HL-60 (cell line): ENCODE measurements at regions not wholly inside any gene's neighbourhood (a gene's known extent, or its start where the extent isn't known, plus 50 kb on each side); places are given as distances from the start of the nearest gene placed in this dataset.

Experiments used
- DNase-seq, 2 experiments: peaks; one replicate each; pipeline ENCODE4 v3.0.0-alpha.2; 2010 to 2020; ENCODE audit warnings: low read depth in 1 of 2, low spot score in 1 of 2
- H3K27ac ChIP-seq: fragments of 250-450 bp; sonication (Bioruptor Pico); replicated peaks from 2 replicates; pipeline ENCODE4 v1.5.1; 2020; ENCODE audit warnings: mild to moderate bottlenecking, moderate library complexity
- H3K27me3 ChIP-seq: fragments of 250-450 bp; sonication (Bioruptor Pico); 2 replicates; pipeline ENCODE4 v1.5.1; 2021; ENCODE audit warnings: mild to moderate bottlenecking, moderate library complexity; ENCODE audit not compliant: insufficient read depth, poor library complexity, severe bottlenecking
- H3K4me3 ChIP-seq: replicated peaks from 2 replicates; pipeline ENCODE4 v1.5.1; 2011; ENCODE audit warnings: mild to moderate bottlenecking, control low read depth, low read length; ENCODE audit not compliant: insufficient read depth
- GABPA ChIP-seq: IDR thresholded peaks from 2 replicates; pipeline ENCODE4 v1.6.1; 2012; ENCODE audit warnings: low read depth
- POLR2AphosphoS5 ChIP-seq: IDR thresholded peaks from 2 replicates; pipeline ENCODE4 v1.6.1; 2012; ENCODE audit warnings: low read depth
- SPI1 ChIP-seq: IDR thresholded peaks from 2 replicates; pipeline ENCODE4 v1.6.1; 2012; ENCODE audit warnings: low read depth, mild to moderate bottlenecking, borderline replicate concordance
- TF ChIP-seq, protein P1 (sequence below): IDR thresholded peaks from 2 replicates; pipeline ENCODE4 v1.6.1; 2012; ENCODE audit warnings: low read depth; ENCODE audit not compliant: insufficient replicate concordance
- TF ChIP-seq, protein P2 (sequence below): IDR thresholded peaks from one replicate; pipeline ENCODE4 v1.5.1; 2011; ENCODE audit warnings: low read length, control low read depth, inconsistent platforms; ENCODE audit not compliant: insufficient read depth

DNA sequence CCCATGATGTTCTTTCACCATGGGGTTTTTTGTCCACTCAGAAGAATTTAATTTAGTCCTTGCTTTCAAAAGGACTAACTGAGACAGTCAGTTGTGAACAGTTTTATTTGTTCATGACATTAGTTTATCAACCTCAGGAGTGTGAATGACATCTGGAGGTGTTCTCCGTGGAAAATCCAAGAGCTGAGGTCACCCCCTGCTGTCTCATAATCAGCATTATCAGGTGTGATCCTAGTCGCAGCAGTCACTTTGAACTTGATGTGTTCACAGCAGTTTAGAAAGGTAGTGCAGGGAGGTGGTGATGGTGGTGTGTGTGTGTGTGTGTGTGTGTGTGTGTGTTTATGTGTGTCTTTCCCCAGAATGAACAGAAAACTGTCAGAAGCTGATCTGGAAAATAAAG is 1760.8 kb upstream of the PCDH10 start:
- TF ChIP-seq POLR2AphosphoS5 (no peak), GABPA (no peak)
- TF ChIP-seq, protein P1, sequence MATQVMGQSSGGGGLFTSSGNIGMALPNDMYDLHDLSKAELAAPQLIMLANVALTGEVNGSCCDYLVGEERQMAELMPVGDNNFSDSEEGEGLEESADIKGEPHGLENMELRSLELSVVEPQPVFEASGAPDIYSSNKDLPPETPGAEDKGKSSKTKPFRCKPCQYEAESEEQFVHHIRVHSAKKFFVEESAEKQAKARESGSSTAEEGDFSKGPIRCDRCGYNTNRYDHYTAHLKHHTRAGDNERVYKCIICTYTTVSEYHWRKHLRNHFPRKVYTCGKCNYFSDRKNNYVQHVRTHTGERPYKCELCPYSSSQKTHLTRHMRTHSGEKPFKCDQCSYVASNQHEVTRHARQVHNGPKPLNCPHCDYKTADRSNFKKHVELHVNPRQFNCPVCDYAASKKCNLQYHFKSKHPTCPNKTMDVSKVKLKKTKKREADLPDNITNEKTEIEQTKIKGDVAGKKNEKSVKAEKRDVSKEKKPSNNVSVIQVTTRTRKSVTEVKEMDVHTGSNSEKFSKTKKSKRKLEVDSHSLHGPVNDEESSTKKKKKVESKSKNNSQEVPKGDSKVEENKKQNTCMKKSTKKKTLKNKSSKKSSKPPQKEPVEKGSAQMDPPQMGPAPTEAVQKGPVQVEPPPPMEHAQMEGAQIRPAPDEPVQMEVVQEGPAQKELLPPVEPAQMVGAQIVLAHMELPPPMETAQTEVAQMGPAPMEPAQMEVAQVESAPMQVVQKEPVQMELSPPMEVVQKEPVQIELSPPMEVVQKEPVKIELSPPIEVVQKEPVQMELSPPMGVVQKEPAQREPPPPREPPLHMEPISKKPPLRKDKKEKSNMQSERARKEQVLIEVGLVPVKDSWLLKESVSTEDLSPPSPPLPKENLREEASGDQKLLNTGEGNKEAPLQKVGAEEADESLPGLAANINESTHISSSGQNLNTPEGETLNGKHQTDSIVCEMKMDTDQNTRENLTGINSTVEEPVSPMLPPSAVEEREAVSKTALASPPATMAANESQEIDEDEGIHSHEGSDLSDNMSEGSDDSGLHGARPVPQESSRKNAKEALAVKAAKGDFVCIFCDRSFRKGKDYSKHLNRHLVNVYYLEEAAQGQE, result no peak
- Histone ChIP-seq H3K4me3 (no peak overlapping the region), H3K27me3 (no peaks in the 10 kb centered on the region), H3K27ac (no peak overlapping the region)
- no peak for DNase-seq

DNA sequence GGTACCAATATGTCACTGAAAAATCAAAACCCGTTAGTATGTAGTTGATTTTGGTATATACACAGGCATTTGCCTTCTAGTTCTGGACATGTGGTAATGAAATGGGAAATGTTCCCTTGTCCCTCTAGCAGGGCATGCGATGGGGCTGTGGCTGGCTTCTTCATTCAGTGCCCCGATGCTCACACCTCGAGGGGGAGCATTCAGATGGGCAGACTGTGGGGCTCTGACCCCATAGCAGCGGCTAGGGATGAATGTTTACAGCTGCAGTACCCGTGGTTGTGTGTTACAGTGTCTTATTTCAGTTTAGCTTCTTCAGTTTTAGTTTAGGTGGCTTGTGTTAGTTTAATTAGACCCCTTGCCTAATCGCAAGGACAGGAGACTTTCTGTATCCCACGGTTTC is 1741.0 kb upstream of the PCDH10 start:
- Histone ChIP-seq H3K4me3 (no peak overlapping the region), H3K27ac (no peak overlapping the region), H3K27me3 (no peaks in the 10 kb centered on the region)
- DNase-seq, result no peak
- TF ChIP-seq, protein P1, result no peak
- TF ChIP-seq, protein P2, sequence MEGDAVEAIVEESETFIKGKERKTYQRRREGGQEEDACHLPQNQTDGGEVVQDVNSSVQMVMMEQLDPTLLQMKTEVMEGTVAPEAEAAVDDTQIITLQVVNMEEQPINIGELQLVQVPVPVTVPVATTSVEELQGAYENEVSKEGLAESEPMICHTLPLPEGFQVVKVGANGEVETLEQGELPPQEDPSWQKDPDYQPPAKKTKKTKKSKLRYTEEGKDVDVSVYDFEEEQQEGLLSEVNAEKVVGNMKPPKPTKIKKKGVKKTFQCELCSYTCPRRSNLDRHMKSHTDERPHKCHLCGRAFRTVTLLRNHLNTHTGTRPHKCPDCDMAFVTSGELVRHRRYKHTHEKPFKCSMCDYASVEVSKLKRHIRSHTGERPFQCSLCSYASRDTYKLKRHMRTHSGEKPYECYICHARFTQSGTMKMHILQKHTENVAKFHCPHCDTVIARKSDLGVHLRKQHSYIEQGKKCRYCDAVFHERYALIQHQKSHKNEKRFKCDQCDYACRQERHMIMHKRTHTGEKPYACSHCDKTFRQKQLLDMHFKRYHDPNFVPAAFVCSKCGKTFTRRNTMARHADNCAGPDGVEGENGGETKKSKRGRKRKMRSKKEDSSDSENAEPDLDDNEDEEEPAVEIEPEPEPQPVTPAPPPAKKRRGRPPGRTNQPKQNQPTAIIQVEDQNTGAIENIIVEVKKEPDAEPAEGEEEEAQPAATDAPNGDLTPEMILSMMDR, result no peak
- TF ChIP-seq GABPA, result no peak
- TF ChIP-seq POLR2AphosphoS5, result no peak
- no peak for TF ChIP-seq SPI1

DNA sequence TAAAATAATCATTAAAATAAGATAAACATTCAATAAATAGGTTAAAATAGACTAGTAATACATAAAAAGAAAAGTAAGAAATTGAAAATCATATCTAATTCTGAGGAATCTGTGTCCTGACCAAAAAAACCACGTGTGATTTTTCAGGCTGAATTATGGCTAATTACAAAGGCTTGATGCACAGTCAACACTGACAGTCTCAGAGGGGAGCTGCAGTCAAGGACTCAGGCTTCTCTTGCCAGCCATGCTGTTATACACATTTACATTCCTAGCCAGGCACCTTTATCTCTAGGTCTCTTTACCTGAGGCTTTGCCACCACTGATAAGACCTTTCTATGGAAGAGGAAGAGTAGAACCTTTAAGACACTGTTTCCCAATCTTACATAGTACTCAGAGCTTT is 1737.7 kb upstream of the PCDH10 start:
- no peaks in the 10 kb centered on the region for H3K27me3 ChIP-seq
- H3K4me3 ChIP-seq, result no peak overlapping the region
- TF ChIP-seq, protein P2, result no peak
- TF ChIP-seq, protein P1, result no peak
- TF ChIP-seq POLR2AphosphoS5, result no peak
- no peak for TF ChIP-seq SPI1
- no peak for TF ChIP-seq GABPA
- no peak for DNase-seq
- H3K27ac ChIP-seq, result no peak overlapping the region

DNA sequence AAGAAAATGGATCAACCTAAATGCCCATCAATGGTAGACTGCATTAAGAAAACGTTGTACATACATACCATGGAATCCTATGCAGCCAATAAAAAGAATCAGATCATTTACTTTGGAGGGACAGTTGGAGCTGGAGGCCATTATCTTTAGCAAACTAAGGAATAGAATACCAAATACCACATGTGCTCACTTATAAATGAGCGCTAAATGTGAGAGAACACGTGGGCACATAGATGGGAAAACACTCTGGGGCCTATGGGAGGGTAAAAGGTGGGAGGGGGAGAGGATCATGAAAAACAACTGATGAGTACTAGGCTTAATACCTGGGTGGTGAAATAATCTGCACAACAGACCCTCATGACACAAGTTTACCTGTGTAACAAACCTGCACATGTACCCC is 1729.9 kb upstream of the PCDH10 start:
- no peak for TF ChIP-seq GABPA
- TF ChIP-seq, protein P1, result no peak
- no peak for TF ChIP-seq POLR2AphosphoS5
- no peak for TF ChIP-seq SPI1
- TF ChIP-seq, protein P2, result no peak
- Histone ChIP-seq H3K27ac (no peak overlapping the region), H3K4me3 (no peak overlapping the region), H3K27me3 (no peaks in the 10 kb centered on the region)
- DNase-seq, result no peak
